ENCODE measurements at regions not wholly inside any gene's neighbourhood (a gene's known extent, or its start where the extent isn't known, plus 50 kb on each side); places are given as distances from the start of the nearest gene placed in this dataset.
A peak's percentile ranks its signal among the peaks of the same experiment; 100 is the strongest.
"Not testable (repeated sequence)": the region's sequence is repeated elsewhere in the genome, so short reads cannot be mapped to it uniquely, and the experiment has no call there.

DNA sequence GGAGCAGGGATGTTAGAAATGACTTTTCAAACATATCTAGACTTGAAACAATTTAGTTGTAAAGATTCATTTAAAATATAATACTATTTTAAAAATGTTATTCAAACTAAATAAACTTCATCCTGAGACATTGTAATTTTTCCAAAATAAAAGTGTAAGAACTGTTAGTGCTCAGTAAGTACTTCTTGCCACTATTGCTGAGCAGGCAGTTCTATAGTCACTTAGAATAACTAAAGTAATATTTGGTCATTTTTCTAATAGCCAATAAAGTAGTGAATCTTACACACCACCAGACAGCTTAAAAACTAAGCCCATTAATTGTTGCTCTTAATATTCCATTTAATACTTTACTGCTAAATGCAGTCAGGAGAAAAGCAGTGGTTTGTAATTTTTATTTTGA, 1120.0 kb upstream of the CDH10 start:
- no peak for DNase-seq

DNA sequence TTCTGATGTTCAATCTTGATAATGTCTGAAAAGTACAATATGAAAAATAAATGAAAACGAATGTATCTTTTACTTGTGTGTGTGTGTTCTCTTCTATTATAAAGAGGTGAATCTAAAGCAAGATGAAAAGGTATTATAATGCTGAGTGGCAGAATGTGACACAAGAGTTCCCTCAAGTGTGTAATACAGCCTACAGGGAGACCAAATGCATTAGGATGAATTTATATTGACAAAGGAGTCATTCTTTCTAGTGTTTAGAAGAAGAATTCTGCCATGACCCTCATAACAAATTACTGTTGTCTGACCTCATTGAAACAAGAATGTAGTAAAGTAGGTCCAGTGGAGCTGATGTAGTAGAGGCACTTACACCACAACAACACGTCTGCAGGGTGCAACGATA, 1119.0 kb upstream of the CDH10 start:
- DNase-seq, result no peak

DNA sequence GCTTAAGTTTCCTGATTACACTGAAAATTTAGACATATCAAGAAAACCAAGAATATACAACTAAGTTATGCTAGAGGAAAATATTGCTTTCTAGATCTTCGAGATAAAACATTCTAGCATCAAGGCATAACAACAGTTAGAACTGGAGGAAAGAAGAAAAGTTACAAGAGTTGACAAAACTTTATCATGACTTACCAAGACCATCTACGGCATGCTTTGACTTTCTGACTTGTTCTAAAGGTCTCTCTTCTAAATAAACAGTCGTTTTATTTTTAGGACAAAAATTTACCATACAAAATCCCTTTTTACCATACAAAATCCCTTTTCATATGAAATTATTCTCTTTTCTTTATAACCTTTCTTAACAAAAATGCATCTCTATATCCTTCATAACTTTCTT, 1110.1 kb upstream of the CDH10 start:
- DNase-seq, result peak; percentile 15

DNA sequence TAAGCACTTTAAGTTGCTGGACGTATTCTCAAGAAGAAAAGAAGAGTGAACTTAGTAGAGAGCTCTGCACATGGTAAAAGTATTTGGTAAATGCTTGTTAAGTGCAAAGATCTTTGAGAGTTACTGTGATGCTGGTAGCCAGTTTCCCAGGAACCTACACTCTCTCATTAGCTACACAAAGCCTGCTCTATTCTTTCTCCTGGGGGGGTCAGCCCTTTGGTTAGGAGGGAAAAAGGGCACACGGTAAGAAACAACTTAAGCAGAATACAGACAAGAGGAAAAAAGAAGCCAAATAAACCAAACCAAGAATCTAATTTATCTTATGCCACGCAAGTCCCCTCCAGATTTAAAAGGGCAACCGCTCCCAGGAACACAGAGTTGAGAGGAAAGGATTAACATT, 1100.1 kb upstream of the CDH10 start:
- no peak for DNase-seq

DNA sequence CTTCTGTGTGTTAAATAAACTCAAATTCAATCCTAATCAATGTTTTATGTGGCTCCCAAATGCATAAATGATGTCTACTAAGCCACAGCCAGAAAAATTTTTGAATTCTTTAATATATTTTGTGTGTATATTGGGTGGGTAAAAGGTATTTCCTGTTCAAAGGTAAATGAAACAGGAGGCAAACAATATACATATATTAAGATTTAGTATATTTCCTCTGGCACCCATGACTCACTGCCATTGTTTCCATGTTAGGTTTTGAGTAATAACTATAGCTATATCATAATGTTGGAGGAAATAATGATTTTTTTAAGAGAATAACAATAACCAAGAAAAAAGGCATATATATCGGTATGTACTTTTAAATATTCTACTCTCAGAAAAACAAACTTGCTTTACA, 1071.9 kb upstream of the CDH10 start:
- no peak for DNase-seq

DNA sequence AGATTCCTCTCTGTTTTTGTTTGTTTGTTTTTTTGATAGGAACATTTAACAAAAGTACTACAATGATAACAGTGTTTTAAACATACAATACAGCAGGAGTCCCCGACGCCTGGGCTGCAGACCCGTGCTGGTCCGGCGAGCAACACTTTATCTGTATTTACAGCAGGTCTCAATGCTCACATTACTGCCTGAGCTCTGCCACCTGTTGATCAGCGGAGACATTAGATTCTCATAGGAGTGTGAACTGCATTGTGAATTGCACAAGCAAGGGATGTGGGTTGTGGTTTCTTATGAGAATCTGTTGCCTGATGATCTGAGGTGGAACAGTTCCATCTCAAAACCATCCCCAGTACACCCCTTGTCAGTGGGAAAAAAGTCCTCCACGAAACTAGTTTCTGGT, 1068.5 kb upstream of the CDH10 start:
- peak; percentile 31 for DNase-seq

DNA sequence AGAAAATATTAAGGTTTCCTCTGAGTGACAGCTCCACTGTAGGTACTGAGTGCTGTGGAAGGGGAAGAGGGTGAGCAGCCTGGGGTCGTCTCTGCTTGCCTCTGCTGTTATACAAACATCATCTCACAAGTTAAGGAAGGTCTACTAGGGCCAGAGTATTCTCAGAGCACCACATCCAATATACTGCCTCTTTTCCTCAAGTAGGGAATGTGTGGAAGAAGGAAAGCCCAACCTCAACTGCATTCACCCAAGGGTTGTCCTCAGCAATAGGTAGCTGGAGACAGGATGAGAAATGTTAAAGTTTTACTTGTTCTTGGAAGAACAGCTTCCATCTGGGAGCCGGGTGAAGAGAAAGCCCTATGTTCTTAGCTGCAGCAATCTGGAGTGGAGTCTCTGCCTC, 1062.3 kb upstream of the CDH10 start:
- peak; percentile 13 for DNase-seq

DNA sequence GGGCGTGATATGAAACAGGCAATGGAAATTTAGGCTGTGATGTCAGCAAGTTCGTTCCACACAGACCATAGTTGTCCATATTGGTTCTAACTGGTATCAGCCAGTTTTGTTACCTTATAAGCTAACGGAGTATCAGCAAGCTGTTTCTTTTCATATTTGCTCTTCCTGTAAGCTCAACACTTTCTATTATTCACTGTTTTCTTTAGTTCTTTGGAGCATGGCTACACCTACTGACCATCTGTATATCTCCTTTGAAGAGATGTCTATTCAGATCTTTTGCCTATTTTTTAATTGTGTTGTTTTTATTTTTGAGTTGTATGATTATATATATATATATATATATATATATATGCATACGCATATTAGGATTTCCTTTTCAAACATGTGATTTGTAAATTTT, 1057.2 kb upstream of the CDH10 start:
- peak; percentile 26 for DNase-seq

DNA sequence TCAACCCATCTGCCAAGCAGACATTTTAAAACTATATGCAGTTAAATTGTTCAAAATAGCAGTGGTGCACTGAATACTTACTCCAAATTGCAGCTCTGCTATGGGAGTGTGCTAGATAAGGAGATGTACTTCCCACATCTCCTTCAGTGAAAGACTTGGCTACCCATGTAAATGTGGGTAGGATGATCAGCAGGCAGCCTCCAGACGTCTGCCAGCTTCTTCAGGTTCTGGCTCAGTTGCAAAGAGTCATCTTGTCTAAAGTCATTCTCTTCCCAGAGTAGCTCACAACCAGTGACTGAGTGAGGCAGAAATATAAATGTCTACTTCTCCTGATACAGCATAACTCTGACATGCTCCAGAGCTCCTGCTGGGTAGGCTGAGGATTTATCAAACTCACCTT, 1050.0 kb upstream of the CDH10 start:
- peak; percentile 53 for DNase-seq

DNA sequence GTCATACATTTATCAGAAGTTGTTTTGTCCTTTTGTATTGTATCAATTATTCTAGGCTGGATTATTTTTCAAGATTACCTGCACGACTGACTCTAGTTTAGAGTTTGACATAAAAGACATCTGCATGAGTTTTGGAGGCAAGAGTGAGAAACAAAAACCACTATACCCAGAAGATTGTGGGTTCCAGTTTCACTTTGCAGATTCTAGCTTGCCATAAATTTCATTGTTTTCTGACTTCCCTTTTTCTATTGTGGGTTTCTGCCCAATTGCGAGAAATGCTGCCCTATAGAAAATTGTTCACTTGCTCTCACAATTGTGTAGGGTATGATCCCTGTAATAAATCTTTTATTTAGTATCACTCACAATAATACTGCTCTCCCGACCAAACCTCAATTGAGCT, 1043.4 kb upstream of the CDH10 start:
- no peak for DNase-seq

DNA sequence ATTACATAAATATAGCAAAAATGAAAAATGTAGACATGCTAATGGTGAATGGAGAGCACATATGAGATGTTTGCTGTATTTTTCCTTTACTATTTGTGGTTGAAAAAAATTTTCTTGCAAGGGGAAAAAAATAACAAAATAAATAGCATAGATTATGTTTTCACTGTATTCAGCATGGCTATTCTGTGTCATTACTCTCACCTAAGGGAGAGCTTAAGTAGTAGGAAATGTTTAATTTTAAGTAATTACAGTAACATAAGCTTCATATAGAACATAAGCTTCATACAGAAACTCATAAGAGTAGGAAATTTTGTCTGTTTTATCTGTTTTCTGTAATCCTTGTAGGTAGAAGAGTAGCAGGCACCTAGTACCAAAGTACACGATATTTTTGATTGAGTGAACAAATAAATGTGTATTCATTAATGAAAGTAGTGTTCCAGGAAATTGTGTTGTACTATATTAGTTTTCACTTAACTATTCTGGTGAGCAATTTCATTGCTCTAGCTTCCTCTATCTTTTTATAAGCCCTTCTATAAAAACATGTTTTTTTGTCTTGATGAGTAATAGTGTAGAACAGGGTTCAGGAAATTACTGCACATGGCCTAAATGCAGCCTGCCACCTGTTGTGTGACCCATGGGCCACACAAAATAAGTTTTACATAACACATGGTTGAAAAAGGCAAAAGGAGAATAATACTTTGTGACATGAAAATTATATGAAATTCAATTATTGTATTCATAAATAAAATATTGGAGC, 1025.0 kb upstream of the CDH10 start:
- DNase-seq, result no peak

DNA sequence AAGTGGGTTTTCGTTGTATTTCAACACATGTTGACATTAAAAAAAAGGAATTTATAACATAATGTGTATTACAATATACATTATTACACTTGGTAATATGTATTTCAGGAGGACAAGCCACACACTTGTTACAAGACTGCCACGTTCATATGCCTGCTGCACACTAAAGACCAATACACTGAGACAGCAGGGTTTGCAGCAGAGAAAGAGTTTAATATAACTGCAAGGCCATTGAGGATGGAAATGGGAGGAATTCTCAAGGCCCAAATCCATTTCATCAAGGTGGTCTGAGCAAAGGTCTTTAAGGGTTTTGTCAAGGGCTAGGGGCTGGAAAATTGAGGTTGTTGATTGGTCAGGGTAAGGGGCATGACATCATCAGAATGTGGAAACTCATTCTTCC, 1017.8 kb upstream of the CDH10 start:
- no peak for DNase-seq

DNA sequence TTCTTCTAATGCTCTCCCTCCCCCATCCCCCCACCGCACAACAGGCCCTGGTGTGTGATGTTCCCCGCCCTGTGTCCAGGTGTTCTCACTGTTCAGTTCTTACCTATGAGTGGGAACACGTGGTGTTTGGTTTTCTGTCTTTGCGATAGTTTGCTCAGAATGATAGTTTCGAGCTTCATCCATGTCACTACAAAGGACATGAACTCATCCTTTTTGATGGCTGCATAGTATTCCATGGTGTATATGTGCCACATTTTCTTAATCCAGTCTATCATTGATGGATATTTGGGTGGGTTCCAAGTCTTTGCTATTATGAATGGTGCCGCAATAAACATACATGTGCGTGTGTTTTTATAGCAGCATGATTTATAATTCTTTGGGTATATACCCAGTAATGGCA, 1005.5 kb upstream of the CDH10 start:
- not testable (repeated sequence) for DNase-seq

DNA sequence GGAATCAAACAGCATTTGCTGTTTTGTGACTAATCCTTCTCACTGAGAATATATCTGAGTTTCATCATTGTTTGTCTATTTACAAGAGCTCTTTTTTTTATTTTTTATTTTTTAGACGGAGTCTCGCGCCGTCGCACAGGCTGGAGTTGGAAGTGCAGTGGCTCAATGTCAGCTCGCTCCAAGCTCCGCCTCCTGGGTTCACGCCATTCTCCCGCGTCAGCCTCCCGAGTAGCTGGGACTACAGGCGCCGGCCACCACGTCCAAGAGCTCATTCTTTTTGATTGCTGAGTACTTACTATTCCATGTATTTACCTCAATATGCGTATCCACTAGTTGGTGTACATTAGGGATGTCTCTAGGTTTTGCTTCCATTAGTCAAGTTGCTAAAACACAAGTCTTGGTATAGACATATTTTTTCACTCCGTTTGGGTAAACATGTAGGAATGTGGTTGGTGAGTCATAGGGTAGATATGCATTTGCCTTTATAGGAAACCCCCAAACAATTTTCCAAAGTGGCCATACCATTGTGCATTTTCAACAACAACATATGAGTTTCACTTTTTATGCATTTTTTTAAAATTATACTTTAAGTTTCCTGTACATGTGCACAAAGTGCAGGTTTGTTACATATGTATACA, 1005.0 kb upstream of the CDH10 start:
- no peak for DNase-seq

DNA sequence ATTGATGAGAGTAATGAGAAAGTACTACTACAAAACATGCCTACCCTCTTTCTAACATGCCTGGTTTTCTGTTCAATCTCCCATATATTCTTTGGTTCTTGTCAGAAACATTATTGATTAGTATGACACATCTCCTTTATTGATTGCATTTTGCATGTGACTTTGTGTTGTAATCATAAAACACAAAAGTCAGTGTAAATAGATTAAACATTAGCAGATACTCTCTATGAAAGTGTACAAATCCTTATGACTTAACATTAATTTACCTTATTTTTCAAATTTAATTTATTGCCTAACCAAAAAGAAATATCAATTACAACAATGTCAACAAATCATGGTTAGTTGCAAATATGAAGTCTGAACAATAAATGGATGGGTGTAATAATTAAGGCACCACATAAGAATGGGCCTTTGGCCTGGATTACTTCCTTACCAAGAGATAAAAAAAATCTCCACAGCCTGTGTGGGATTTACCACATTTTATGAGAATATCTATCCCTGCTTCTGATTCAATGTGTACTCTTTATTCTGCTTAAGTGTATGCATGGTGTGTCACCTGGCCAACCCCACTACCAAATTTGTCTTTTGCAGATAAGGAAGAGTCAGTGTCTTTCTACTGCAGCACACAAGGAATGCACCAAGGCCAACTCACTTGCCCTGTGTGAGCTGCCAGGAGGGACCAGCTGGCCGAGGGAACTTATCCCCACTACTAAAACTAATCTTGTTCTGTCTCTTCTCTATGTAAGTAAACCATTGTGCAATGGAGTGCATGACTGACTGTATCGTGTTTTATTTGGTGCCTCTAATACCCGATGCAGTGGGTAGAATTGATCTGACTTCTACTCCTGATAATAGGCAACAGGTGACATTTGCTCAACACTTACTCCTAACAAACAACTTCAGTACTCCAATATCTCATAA, 1001.9 kb upstream of the CDH10 start:
- DNase-seq, result no peak

DNA sequence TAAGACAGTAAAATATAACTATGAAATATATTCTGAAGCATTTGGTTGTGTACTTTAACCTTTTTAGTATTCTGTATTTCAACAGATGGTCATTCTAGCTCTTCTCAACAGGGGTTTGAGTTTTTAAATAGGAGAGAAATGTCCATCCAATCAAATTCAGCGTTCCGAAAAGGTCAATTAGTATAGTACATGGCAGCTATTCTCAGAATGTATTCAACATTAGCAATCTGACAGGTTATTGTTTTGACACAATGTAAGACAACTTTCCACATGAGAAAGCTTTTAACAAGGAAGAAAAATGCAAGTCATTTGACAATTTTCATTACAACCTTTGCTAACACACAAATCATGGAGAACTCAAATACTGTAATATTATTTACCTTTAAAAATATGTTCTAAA, 996.3 kb upstream of the CDH10 start:
- DNase-seq, result peak; percentile 84

DNA sequence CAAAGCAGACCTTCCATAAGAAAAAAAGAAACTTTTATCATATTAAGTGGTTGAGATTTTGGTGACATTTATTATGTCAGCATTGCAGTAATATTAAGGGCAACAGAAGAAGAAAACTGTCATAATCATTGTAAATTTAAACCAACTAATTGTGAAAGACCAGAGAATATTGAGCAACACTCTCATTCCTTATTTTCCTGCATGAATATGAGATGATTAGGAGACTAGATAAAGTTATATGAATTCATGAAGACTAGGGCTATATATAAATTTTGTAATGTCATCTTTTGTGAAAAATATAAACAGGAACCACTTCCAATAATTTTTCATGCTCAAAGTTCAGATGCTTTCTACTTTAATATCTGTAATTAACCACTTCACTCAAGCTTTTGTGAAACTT, 974.5 kb upstream of the CDH10 start:
- DNase-seq, result no peak

DNA sequence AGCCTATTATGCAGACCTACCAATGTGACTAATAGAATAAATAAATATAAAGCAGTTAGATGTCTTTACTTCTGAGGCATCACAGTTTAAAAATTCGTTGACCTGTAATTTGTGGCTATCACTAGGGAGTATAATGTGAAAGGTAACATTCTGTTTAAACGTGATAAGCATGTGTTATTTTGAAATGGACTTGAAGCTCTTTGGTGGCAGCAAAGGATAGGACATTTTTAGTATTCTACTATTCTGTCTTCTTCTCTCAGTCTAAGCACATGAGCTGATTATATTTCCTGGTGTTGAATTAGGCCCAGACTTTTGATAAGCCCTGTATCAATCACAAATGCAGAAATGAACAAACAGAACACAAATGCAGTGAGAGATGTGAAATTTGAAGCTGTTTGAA, 974.0 kb upstream of the CDH10 start:
- no peak for DNase-seq

DNA sequence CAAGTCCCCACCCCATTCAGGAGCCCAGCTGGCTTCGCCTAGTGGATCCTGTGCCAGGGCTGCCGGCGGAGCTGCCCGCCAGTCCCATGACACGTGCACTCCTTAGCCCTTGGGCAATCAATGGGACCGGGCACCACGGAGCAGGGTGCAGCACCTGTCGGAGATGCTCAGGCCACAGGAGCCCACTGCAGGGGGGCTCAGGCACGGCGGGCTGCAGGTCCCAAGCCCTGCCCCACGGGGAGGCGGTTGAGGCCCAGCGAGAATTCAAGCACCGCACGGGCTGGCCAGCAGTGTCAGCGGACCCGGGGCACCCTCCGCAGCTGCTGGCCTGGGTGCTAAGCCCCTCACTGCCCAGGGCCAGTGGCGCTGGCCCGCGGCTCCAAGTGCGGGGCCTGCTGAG, 969.7 kb upstream of the CDH10 start:
- no peak for DNase-seq

DNA sequence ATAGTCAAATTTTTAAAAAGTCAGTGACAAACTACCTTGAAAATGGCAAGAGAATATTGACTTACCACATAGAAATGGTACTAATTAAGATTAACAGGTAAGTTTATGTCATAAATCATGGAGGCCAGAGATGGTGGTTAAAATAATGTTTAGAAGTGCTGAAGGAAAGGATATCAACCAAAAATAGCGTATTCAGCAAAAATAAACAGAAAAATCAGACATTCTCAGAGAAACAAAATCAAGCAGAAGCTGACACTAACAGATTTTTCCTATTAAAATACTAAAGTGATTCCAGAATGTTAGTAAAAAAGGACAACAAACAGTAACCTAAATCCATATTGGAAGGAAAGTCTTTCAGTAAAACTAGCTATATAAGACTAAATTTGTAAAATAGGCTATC, 959.9 kb upstream of the CDH10 start:
- DNase-seq, result no peak

DNA sequence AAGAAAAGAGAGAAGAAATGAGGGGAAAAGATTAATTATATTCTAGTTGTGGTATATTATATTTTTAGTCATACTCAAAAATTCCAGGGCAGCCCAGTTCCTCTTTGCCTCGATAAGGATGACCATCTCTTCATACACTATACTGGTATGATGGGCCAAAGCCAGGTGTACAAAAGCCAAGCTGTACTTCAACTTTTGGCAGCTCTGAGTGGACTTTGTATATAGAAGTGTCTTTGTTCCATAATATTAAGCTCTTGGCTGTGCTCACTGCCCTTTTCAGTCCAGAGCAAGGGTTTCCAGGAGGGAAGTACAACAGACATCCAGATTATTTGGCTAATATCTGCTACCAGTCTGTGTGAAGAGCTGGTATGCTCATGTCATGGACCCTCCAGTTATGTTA, 934.3 kb upstream of the CDH10 start:
- DNase-seq, result no peak

DNA sequence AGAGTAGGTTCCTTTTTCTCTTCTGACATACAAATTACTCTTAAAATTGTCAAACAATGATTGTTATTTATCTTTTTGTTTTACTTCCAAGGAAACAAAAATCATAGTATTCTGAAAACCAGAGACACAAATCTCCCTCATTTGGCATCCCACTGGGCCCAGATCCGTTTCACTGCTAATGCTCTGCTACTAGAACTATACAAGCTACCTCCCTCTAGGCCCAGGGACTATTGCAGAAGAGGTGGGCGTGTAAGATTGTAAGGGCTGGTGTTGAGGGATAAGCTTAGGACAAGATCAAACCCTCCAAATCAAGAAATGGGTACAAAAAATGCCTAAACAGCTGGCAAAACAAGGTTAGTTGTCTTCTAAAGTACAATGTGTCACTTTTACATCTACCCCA, 928.9 kb upstream of the CDH10 start:
- DNase-seq, result no peak

DNA sequence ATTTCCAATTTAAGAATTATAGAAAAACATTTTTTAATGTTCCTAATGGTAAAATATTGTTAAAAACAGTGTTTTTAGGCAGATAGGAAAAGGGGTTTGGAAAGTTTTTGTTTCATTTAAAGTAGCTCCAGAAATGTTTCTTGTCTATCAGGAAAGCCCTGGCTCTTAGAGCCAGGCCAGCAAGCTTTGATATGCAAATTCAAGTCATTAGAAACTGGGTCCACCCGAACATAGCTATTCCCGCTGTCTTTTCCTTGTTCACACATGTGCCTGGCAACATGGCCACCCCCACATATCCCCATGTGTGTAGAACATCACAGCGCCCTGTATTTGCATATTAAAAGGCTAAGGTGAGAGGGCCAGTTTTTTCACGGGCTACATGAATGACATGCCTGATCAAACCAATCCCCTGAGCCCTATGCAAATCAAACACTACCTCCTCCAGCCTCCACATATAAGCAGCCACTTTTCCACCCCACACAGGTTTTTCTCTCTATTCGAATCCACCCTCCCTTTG, 925.3 kb upstream of the CDH10 start:
- no peak for DNase-seq

Data from NCI-H69 (cell line).